Adrenal gland (tissue), 9 donors: ENCODE measurements at regions not wholly inside any gene's neighbourhood (a gene's known extent, or its start where the extent isn't known, plus 50 kb on each side); places are given as distances from the start of the nearest gene placed in this dataset.

Experiments used
- DNase-seq, 7 donors: peaks; one replicate each; pipeline ENCODE4 v3.0.0-alpha.2; 2019 to 2020
- H3K27ac ChIP-seq, 5 donors: fragments of 200-600 bp; sonication (generic) in 4 of 5; 1 replicate in 3 of 5; 2 replicates in 2 of 5; pipeline versions ENCODE4 v1.5.1 to v1.8.0; 2016 to 2020; ENCODE audit warnings: mild to moderate bottlenecking in 1 of 5
- H3K27me3 ChIP-seq: fragments of 200-600 bp; 2 replicates; pipeline ENCODE4 v1.8.0; 2021
- H3K36me3 ChIP-seq, 2 donors: fragments of 200-600 bp; replicated peaks in 1 of 2; 1 replicate in 1 of 2; 2 replicates in 1 of 2; pipeline versions ENCODE4 v1.5.1 to v1.8.0; 2018 to 2022
- H3K4me1 ChIP-seq, 2 donors: fragments of 200-600 bp; replicated peaks in 1 of 2; 1 replicate in 1 of 2; 2 replicates in 1 of 2; pipeline versions ENCODE4 v1.5.1 to v1.8.0; 2018 to 2021
- H3K4me3 ChIP-seq, 4 donors: fragments of 200-600 bp; sonication (generic) in 3 of 4; one replicate each; pipeline ENCODE4 v1.5.1; 2016 to 2018
- H3K9me3 ChIP-seq, 3 donors: fragments of 200-600 bp; sonication (generic) in 1 of 3; replicated peaks in 1 of 3; 1 replicate in 2 of 3; 2 replicates in 1 of 3; pipeline versions ENCODE4 v1.5.1 to v1.8.0; 2016 to 2021
- POLR2A ChIP-seq, 2 donors: fragments of 450-650 bp; IDR thresholded peaks; one replicate each; pipeline ENCODE4 v1.6.1; 2017; ENCODE audit warnings: antibody characterized with exemption in 2 of 2, mild to moderate bottlenecking in 2 of 2, moderate library complexity in 1 of 2
- WGBS, 4 donors: extraction: QIAGEN DNeasy Blood & Tissue Kit in 2 of 4; methylation state at CpG; one replicate each; pipeline versions ENCODE4 v1.1.5 to v1.1.7; 2013 to 2017; 5-methylcytosine and 5-hydroxymethylcytosine counted together
- intact Hi-C, 2 donors: fragments of 100-400 bp; cut with DNase I; formaldehyde crosslinking; loops; one replicate each; pipeline versions ENCODE4 v1.14.1 to v1.15.0; 2022 to 2023
- TF ChIP-seq, protein P1 (sequence below), 6 experiments: fragments of 450-650 bp in 4 of 6; fragments of 200-600 bp in 2 of 6; sonication (generic) in 1 of 6; IDR thresholded peaks; 1 replicate in 5 of 6; 2 replicates in 1 of 6; pipeline versions ENCODE4 v1.5.1 to v1.8.0; 2016 to 2021; ENCODE audit warnings: antibody characterized with exemption in 6 of 6, mild to moderate bottlenecking in 2 of 6, moderate library complexity in 1 of 6
- donor health status: healthy with polysubstance abuse.
- donor health status: Bipolar disorder and iron deficiency.
- donor health status: DM: yes; HTN: yes; CAD: no.
- donor health status: DM: no; HTN: no; CAD: no.
- donor health status: DM: no; HTN: no; CAD: no.

DNA sequence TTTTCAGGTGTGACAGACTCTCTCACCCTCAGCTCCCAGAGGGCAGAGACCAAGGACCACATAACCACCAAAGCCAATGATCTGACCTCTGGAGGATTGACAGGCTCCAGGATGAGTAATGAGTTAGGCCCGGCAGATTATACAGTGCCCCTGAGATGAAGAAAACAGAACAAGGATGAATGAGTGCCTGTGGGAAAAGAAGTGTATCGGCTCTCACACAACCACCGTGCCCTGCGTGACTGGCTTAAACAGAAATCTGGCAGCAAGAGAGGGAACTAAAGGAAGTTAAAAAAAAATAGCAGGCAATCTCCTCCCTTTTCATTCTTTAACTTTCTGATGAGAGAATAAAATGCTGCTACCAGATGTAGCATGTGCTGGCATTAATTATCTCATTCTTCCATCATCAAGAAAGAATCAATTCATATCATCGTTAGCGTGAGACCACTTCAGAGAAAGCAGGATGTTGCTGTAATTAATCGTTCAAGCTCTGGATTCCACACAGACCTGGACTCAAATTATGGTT, 227.5 kb upstream of the COL8A1 start:
- WGBS, 4 donors: 28 to 41% (median 39%) methylated on average over 7 of the region's 7 CpGs
- no peak overlapping the region for H3K27ac ChIP-seq
- H3K36me3 ChIP-seq: no peaks in the 10 kb centered on the region
- TF ChIP-seq, protein P1, sequence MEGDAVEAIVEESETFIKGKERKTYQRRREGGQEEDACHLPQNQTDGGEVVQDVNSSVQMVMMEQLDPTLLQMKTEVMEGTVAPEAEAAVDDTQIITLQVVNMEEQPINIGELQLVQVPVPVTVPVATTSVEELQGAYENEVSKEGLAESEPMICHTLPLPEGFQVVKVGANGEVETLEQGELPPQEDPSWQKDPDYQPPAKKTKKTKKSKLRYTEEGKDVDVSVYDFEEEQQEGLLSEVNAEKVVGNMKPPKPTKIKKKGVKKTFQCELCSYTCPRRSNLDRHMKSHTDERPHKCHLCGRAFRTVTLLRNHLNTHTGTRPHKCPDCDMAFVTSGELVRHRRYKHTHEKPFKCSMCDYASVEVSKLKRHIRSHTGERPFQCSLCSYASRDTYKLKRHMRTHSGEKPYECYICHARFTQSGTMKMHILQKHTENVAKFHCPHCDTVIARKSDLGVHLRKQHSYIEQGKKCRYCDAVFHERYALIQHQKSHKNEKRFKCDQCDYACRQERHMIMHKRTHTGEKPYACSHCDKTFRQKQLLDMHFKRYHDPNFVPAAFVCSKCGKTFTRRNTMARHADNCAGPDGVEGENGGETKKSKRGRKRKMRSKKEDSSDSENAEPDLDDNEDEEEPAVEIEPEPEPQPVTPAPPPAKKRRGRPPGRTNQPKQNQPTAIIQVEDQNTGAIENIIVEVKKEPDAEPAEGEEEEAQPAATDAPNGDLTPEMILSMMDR (IDR thresholded peaks at IDR 0.05): no peak
- no peak for TF ChIP-seq POLR2A (IDR thresholded peaks at IDR 0.05)
- DNase-seq: no peak
- H3K4me1 ChIP-seq: no peaks in the 10 kb centered on the region
- H3K4me3 ChIP-seq: no peak overlapping the region
- intact Hi-C loops: no loop called here
- no peaks in the 10 kb centered on the region for H3K27me3 ChIP-seq
- no peaks in the 10 kb centered on the region for H3K9me3 ChIP-seq

DNA sequence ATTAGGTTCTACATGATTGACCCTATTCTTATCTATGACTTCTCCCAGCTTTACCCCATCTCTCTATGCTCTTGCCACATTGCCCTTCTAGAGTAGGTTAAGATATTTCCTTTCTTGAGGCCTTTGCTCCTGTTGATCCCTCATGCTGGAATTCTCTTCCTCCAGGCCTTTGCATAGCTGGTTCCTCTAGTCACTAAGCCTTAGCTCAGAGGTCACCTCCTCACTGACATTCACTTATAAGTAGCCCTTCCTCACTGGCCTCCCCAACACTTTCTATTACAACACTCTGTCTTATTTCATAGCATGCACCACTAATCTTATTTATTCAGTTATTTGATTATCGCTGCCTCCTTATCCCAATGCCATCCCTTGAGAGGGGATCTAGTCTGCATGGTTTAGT, 228.4 kb upstream of the COL8A1 start:
- no peaks in the 10 kb centered on the region for H3K9me3 ChIP-seq
- WGBS, 4 donors: 80 to 93% (median 89%) methylated on average over 1 of the region's 1 CpG
- H3K36me3 ChIP-seq: no peaks in the 10 kb centered on the region
- no peak overlapping the region for H3K27ac ChIP-seq
- no peak for DNase-seq
- intact Hi-C loops: no loop called here
- no peaks in the 10 kb centered on the region for H3K27me3 ChIP-seq
- H3K4me1 ChIP-seq: no peaks in the 10 kb centered on the region
- no peak overlapping the region for H3K4me3 ChIP-seq
- no peak for TF ChIP-seq POLR2A (IDR thresholded peaks at IDR 0.05)
- TF ChIP-seq, protein P1 (IDR thresholded peaks at IDR 0.05): no peak

DNA sequence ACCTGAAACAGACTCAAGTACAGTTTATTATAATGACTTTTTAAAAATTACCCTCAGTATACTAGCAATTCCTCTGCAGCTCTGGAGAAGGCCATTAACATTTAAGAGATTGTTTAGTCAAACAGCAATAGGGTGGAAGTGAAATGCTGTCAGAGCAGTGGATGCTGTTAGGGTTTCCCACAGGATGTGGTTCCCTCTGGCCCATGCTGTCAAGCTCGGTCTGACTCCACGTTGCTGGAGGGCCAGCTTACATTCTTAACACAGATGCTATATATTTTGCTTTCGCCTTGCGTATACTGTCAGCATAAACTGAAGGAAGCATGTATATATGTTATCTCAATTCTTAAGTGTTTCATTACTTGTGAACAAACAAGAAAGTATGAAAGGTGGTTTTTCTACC, 231.1 kb upstream of the COL8A1 start:
- Histone ChIP-seq H3K4me1 (no peaks in the 10 kb centered on the region), H3K9me3 (no peaks in the 10 kb centered on the region), H3K27me3 (no peaks in the 10 kb centered on the region), H3K36me3 (no peaks in the 10 kb centered on the region), H3K27ac (no peak overlapping the region), H3K4me3 (no peak overlapping the region)
- intact Hi-C loops: no loop called here
- no peak for TF ChIP-seq POLR2A (IDR thresholded peaks at IDR 0.05)
- TF ChIP-seq, protein P1 (IDR thresholded peaks at IDR 0.05): no peak
- 62 to 71% (median 67%) methylated on average over 4 of the region's 4 CpGs for WGBS, 4 donors
- DNase-seq: no peak

DNA sequence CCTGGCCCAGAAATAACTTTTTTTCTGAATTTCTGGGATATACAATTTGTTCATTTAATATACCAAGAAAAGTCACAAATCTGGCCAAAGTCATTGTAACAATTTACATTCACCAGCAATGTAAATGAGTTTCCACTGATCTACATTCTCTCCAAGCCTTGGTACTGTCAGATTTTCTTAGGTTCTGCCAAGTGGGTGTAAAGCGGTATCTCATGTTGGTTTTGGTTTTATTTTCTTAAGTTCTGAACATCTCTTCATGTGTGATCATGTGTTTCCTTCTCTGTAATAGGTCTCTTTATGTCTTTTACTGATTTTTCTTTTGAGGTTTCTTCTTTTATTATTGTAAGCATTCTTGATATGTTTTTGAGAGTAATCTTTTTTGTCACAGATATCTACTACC, 235.6 kb upstream of the COL8A1 start:
- intact Hi-C loops: no loop called here
- Histone ChIP-seq H3K4me1 (no peaks in the 10 kb centered on the region), H3K27me3 (no peaks in the 10 kb centered on the region), H3K4me3 (no peak overlapping the region), H3K36me3 (no peaks in the 10 kb centered on the region), H3K9me3 (no peaks in the 10 kb centered on the region), H3K27ac (no peak overlapping the region)
- TF ChIP-seq, protein P1 (IDR thresholded peaks at IDR 0.05): no peak
- TF ChIP-seq POLR2A (IDR thresholded peaks at IDR 0.05): no peak
- 94 to 96% (median 95%) methylated on average over 1 of the region's 1 CpG for WGBS, 4 donors
- no peak for DNase-seq
